ENCODE measurements at regions not wholly inside any gene's neighbourhood (a gene's known extent, or its start where the extent isn't known, plus 50 kb on each side); places are given as distances from the start of the nearest gene placed in this dataset.

- Mint-ChIP-seq H3K9me3 (peaks cover 9% of the 10 kb centered on the region), H3K27ac (no peak overlapping the region), H3K4me1 (ENCODE audit: unreplicated experiment) (no peaks in the 10 kb centered on the region), H3K4me3 (no peak overlapping the region), H3K36me3 (no peaks in the 10 kb centered on the region), H3K27me3 (no peaks in the 10 kb centered on the region)
- no peak for TF ChIP-seq CTCF (conservative IDR thresholded peaks at IDR 0.05)
- no peak for DNase-seq (ENCODE audit: extremely low spot score, unreplicated experiment)
These were observed 317.5 kb upstream of the SGO1 start for GRCh38 chr3:20503394-20504082.

- Mint-ChIP-seq H3K27ac (no peak overlapping the region), H3K4me3 (no peak overlapping the region), H3K9me3 (no peaks in the 10 kb centered on the region), H3K36me3 (no peaks in the 10 kb centered on the region), H3K4me1 (ENCODE audit: unreplicated experiment) (no peaks in the 10 kb centered on the region), H3K27me3 (no peaks in the 10 kb centered on the region)
- no peak for TF ChIP-seq CTCF (conservative IDR thresholded peaks at IDR 0.05)
- DNase-seq (ENCODE audit: extremely low spot score, unreplicated experiment) = no peak
These were observed 305.0 kb upstream of the SGO1 start for GRCh38 chr3:20490996-20491395.

- no peaks in the 10 kb centered on the region for H3K36me3 Mint-ChIP-seq
- H3K4me3 Mint-ChIP-seq = no peak overlapping the region
- no peak for TF ChIP-seq CTCF (conservative IDR thresholded peaks at IDR 0.05)
- H3K27ac Mint-ChIP-seq = no peak overlapping the region
- no peaks in the 10 kb centered on the region for H3K27me3 Mint-ChIP-seq
- no peak for DNase-seq (ENCODE audit: extremely low spot score, unreplicated experiment)
- peaks cover 7% of the 10 kb centered on the region for H3K9me3 Mint-ChIP-seq
- no peaks in the 10 kb centered on the region for H3K4me1 Mint-ChIP-seq (ENCODE audit: unreplicated experiment)
These were observed 302.1 kb upstream of the SGO1 start for GRCh38 chr3:20488151-20488550.

- H3K36me3 Mint-ChIP-seq = no peaks in the 10 kb centered on the region
- peaks cover 13% of the 10 kb centered on the region for H3K9me3 Mint-ChIP-seq
- H3K4me3 Mint-ChIP-seq = no peak overlapping the region
- H3K27ac Mint-ChIP-seq = no peak overlapping the region
- H3K4me1 Mint-ChIP-seq (ENCODE audit: unreplicated experiment) = peaks cover 3% of the 10 kb centered on the region
- no peak for DNase-seq (ENCODE audit: extremely low spot score, unreplicated experiment)
- no peaks in the 10 kb centered on the region for H3K27me3 Mint-ChIP-seq
- no peak for TF ChIP-seq CTCF (conservative IDR thresholded peaks at IDR 0.05)
These were observed 298.1 kb upstream of the SGO1 start for GRCh38 chr3:20484126-20484525.

GRCh38 chr3:20482350-20482749 lies 296.3 kb upstream of the SGO1 start:
- peaks cover 13% of the 10 kb centered on the region for H3K9me3 Mint-ChIP-seq
- no peak overlapping the region for H3K4me3 Mint-ChIP-seq
- no peak overlapping the region for H3K27ac Mint-ChIP-seq
- no peak for DNase-seq (ENCODE audit: extremely low spot score, unreplicated experiment)
- no peak for TF ChIP-seq CTCF (conservative IDR thresholded peaks at IDR 0.05)
- H3K4me1 Mint-ChIP-seq (ENCODE audit: unreplicated experiment) = peaks cover 3% of the 10 kb centered on the region
- no peaks in the 10 kb centered on the region for H3K27me3 Mint-ChIP-seq
- H3K36me3 Mint-ChIP-seq = no peaks in the 10 kb centered on the region
